Ascending aorta (tissue), 2 donors: ENCODE measurements at regions not wholly inside any gene's neighbourhood (a gene's known extent, or its start where the extent isn't known, plus 50 kb on each side); places are given as distances from the start of the nearest gene placed in this dataset.

ENCODE experiments used
- DNase-seq, 2 donors: peaks; one replicate each; pipeline ENCODE4 v3.0.0-alpha.2; 2019; ENCODE audit warnings: low spot score in 2 of 2
- H3K27ac ChIP-seq, 2 donors: fragments of 200-600 bp; sonication (generic); one replicate each; pipeline ENCODE4 v1.5.1; 2016 to 2017; ENCODE audit warnings: mild to moderate bottlenecking in 1 of 2
- H3K27me3 ChIP-seq: fragments of 200-600 bp; sonication (generic); one replicate; pipeline ENCODE4 v1.5.1; 2017
- H3K36me3 ChIP-seq, 2 donors: fragments of 200-600 bp; sonication (generic); one replicate each; pipeline ENCODE4 v1.5.1; 2016
- H3K4me1 ChIP-seq, 2 donors: fragments of 200-600 bp; sonication (generic); one replicate each; pipeline ENCODE4 v1.5.1; 2016 to 2017; ENCODE audit warnings: mild to moderate bottlenecking in 1 of 2
- H3K4me3 ChIP-seq, 2 donors: fragments of 200-600 bp; sonication (generic); one replicate each; pipeline ENCODE4 v1.5.1; 2016 to 2017; ENCODE audit warnings: mild to moderate bottlenecking in 1 of 2
- H3K9me3 ChIP-seq, 2 donors: fragments of 200-600 bp; sonication (generic); one replicate each; pipeline ENCODE4 v1.5.1; 2016
- intact Hi-C: fragments of 100-400 bp; cut with DNase I; formaldehyde crosslinking; loops from one replicate; pipeline ENCODE4 v1.15.1; 2023
- TF ChIP-seq, protein P1 (sequence below), 3 experiments: fragments of 200-600 bp in 2 of 3; fragments of 450-650 bp in 1 of 3; sonication (generic) in 2 of 3; IDR thresholded peaks; one replicate each; pipeline ENCODE4 v1.5.1; 2016 to 2019; ENCODE audit warnings: antibody characterized with exemption in 3 of 3, mild to moderate bottlenecking in 1 of 3, moderate library complexity in 1 of 3

DNA sequence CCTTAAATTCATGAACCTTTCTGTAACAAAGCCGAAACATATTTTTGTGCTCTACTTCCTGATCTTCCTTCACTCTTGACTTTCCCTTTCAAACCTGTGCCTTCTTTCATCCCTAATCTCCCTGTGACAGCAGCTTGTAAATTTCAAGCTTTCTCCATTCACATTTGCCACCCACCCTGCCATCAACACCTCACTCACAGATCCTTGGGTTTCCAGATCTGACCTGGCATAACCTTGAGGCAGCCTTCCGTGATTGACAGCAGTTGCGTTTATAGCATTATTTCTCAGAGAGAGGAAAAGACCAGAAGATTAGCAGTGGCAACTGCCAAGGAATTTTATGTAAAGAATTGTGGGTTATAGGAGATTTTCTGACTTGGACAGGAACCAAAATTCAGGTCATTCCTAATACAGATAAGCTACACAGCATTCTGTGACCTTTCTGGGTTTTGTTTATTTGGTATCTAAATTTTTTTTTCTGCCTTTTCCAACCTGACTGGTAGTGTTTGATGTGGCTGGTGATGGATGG lies 260.0 kb downstream of the NR2F1-AS1 start:
- Histone ChIP-seq H3K27ac (no peak overlapping the region), H3K4me1 (no peaks in the 10 kb centered on the region), H3K9me3 (no peaks in the 10 kb centered on the region), H3K27me3 (no peaks in the 10 kb centered on the region), H3K36me3 (no peaks in the 10 kb centered on the region), H3K4me3 (no peak overlapping the region)
- intact Hi-C loops, result no loop called here
- no peak for DNase-seq
- TF ChIP-seq, protein P1, sequence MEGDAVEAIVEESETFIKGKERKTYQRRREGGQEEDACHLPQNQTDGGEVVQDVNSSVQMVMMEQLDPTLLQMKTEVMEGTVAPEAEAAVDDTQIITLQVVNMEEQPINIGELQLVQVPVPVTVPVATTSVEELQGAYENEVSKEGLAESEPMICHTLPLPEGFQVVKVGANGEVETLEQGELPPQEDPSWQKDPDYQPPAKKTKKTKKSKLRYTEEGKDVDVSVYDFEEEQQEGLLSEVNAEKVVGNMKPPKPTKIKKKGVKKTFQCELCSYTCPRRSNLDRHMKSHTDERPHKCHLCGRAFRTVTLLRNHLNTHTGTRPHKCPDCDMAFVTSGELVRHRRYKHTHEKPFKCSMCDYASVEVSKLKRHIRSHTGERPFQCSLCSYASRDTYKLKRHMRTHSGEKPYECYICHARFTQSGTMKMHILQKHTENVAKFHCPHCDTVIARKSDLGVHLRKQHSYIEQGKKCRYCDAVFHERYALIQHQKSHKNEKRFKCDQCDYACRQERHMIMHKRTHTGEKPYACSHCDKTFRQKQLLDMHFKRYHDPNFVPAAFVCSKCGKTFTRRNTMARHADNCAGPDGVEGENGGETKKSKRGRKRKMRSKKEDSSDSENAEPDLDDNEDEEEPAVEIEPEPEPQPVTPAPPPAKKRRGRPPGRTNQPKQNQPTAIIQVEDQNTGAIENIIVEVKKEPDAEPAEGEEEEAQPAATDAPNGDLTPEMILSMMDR (IDR thresholded peaks at IDR 0.05), result no peak

GRCh38 chr5:93313672-93314071 lies 267.3 kb downstream of the NR2F1-AS1 start:
- Histone ChIP-seq H3K4me3 (no peak overlapping the region), H3K9me3 (peaks cover 0 to 5% of the 10 kb centered on the region in 2 donors), H3K27me3 (no peaks in the 10 kb centered on the region), H3K4me1 (no peaks in the 10 kb centered on the region), H3K36me3 (no peaks in the 10 kb centered on the region), H3K27ac (no peak overlapping the region)
- intact Hi-C loops, result no loop called here
- no peak for DNase-seq
- TF ChIP-seq, protein P1 (IDR thresholded peaks at IDR 0.05), result no peak

GRCh38 chr5:93311881-93312280 lies 269.1 kb downstream of the NR2F1-AS1 start:
- H3K27ac ChIP-seq, result no peak overlapping the region
- DNase-seq, result no peak
- intact Hi-C loops, result no loop called here
- H3K4me3 ChIP-seq, result no peak overlapping the region
- H3K4me1 ChIP-seq, result no peaks in the 10 kb centered on the region
- TF ChIP-seq, protein P1 (IDR thresholded peaks at IDR 0.05), result no peak
- H3K27me3 ChIP-seq, result no peaks in the 10 kb centered on the region
- H3K36me3 ChIP-seq, result no peaks in the 10 kb centered on the region
- peaks cover 0 to 5% of the 10 kb centered on the region in 2 donors for H3K9me3 ChIP-seq

- DNase-seq, result no peak
- Histone ChIP-seq H3K36me3 (no peaks in the 10 kb centered on the region), H3K4me3 (no peak overlapping the region), H3K27ac (no peak overlapping the region), H3K9me3 (no peaks in the 10 kb centered on the region), H3K27me3 (no peaks in the 10 kb centered on the region), H3K4me1 (no peaks in the 10 kb centered on the region)
- intact Hi-C loops, result no loop called here
- TF ChIP-seq, protein P1 (IDR thresholded peaks at IDR 0.05), result no peak
Measured at GRCh38 chr5:93307557-93307956, 273.5 kb downstream of the NR2F1-AS1 start.

- H3K27ac ChIP-seq, result no peak overlapping the region
- H3K36me3 ChIP-seq, result no peaks in the 10 kb centered on the region
- no peak overlapping the region for H3K4me3 ChIP-seq
- no peaks in the 10 kb centered on the region for H3K4me1 ChIP-seq
- intact Hi-C loops, result no loop called here
- H3K27me3 ChIP-seq, result no peaks in the 10 kb centered on the region
- no peaks in the 10 kb centered on the region for H3K9me3 ChIP-seq
- TF ChIP-seq, protein P1 (IDR thresholded peaks at IDR 0.05), result no peak
- no peak for DNase-seq
Measured at GRCh38 chr5:93305984-93306383, 275.0 kb downstream of the NR2F1-AS1 start.
